ENCODE measurements at regions not wholly inside any gene's neighbourhood (a gene's known extent, or its start where the extent isn't known, plus 50 kb on each side); places are given as distances from the start of the nearest gene placed in this dataset.

- Histone ChIP-seq H3K27ac (no peak overlapping the region), H3K9me3 (ENCODE audit: severe bottlenecking) (no peaks in the 10 kb centered on the region), H3K36me3 (no peaks in the 10 kb centered on the region), H3K4me3 (ENCODE audit: low read depth, low read length) (no peak overlapping the region), H3K27me3 (ENCODE audit: insufficient read depth, low read depth, severe bottlenecking) (peaks cover 89% of the 10 kb centered on the region)
- TF ChIP-seq CTCF (IDR thresholded peaks at IDR 0.05; ENCODE audit: low read depth, low read length), result no peak
- no peak for DNase-seq
Measured at GRCh38 chr5:174573221-174573994, 151.0 kb upstream of the MSX2 start.

- DNase-seq, result no peak
Measured at GRCh38 chr5:174575043-174575442, 149.3 kb upstream of the MSX2 start.

GRCh38 chr5:174576042-174576441 is 148.3 kb upstream of the MSX2 start:
- Histone ChIP-seq H3K27ac (no peak overlapping the region), H3K36me3 (no peaks in the 10 kb centered on the region), H3K4me3 (ENCODE audit: low read depth, low read length) (no peak overlapping the region), H3K9me3 (ENCODE audit: severe bottlenecking) (no peaks in the 10 kb centered on the region), H3K27me3 (ENCODE audit: insufficient read depth, low read depth, severe bottlenecking) (peaks cover 93% of the 10 kb centered on the region)
- TF ChIP-seq CTCF (IDR thresholded peaks at IDR 0.05; ENCODE audit: low read depth, low read length), result no peak
- DNase-seq, result no peak

More at GRCh38 chr5:174575043-174575442, 149.3 kb upstream of the MSX2 start:
- no peak overlapping the region for H3K27ac ChIP-seq
- no peak for TF ChIP-seq CTCF (IDR thresholded peaks at IDR 0.05; ENCODE audit: low read depth, low read length)
- no peaks in the 10 kb centered on the region for H3K36me3 ChIP-seq
- H3K4me3 ChIP-seq (ENCODE audit: low read depth, low read length), result no peak overlapping the region
- peaks cover 90% of the 10 kb centered on the region for H3K27me3 ChIP-seq (ENCODE audit: insufficient read depth, low read depth, severe bottlenecking)
- H3K9me3 ChIP-seq (ENCODE audit: severe bottlenecking), result no peaks in the 10 kb centered on the region

GRCh38 chr5:174581479-174581878 is 142.9 kb upstream of the MSX2 start:
- no peak overlapping the region for H3K27ac ChIP-seq
- peaks cover 56% of the 10 kb centered on the region for H3K27me3 ChIP-seq (ENCODE audit: insufficient read depth, low read depth, severe bottlenecking)
- no peaks in the 10 kb centered on the region for H3K36me3 ChIP-seq
- peak; percentile 9 for DNase-seq
- TF ChIP-seq CTCF (IDR thresholded peaks at IDR 0.05; ENCODE audit: low read depth, low read length), result peak; percentile 42
- H3K9me3 ChIP-seq (ENCODE audit: severe bottlenecking), result no peaks in the 10 kb centered on the region
- H3K4me3 ChIP-seq (ENCODE audit: low read depth, low read length), result no peak overlapping the region

- no peak overlapping the region for H3K27ac ChIP-seq
- TF ChIP-seq CTCF (IDR thresholded peaks at IDR 0.05; ENCODE audit: low read depth, low read length), result no peak
Measured at GRCh38 chr5:174581894-174582293, 142.5 kb upstream of the MSX2 start.

GRCh38 chr5:174583071-174583470 is 141.3 kb upstream of the MSX2 start:
- H3K4me3 ChIP-seq (ENCODE audit: low read depth, low read length), result no peak overlapping the region
- peaks cover 48% of the 10 kb centered on the region for H3K27me3 ChIP-seq (ENCODE audit: insufficient read depth, low read depth, severe bottlenecking)
- H3K27ac ChIP-seq, result no peak overlapping the region
- TF ChIP-seq CTCF (IDR thresholded peaks at IDR 0.05; ENCODE audit: low read depth, low read length), result no peak
- no peaks in the 10 kb centered on the region for H3K36me3 ChIP-seq
- no peak for DNase-seq
- no peaks in the 10 kb centered on the region for H3K9me3 ChIP-seq (ENCODE audit: severe bottlenecking)

More at GRCh38 chr5:174581894-174582293, 142.5 kb upstream of the MSX2 start:
- Histone ChIP-seq H3K4me3 (ENCODE audit: low read depth, low read length) (no peak overlapping the region), H3K36me3 (no peaks in the 10 kb centered on the region), H3K27me3 (ENCODE audit: insufficient read depth, low read depth, severe bottlenecking) (peaks cover 53% of the 10 kb centered on the region), H3K9me3 (ENCODE audit: severe bottlenecking) (no peaks in the 10 kb centered on the region)
- no peak for DNase-seq
